NCI-H2196 (cell line): ENCODE measurements at regions not wholly inside any gene's neighbourhood (a gene's known extent, or its start where the extent isn't known, plus 50 kb on each side); places are given as distances from the start of the nearest gene placed in this dataset.

Source experiments
- DNase-seq: peaks from one replicate; lab custom pipeline; 2025; ENCODE audit not compliant: unreplicated experiment; lab: John Stamatoyannopoulos, UW

- no peak for DNase-seq
These were observed 79.7 kb upstream of the TRIB2 start for GRCh38 chr2:12636837-12637581.

- no peak for DNase-seq
These were observed 79.0 kb upstream of the TRIB2 start for GRCh38 chr2:12637754-12638153.

- no peak for DNase-seq
These were observed 75.3 kb upstream of the TRIB2 start for GRCh38 chr2:12641441-12641840.

GRCh38 chr2:12642332-12642731, 74.4 kb upstream of the TRIB2 start:
- DNase-seq: no peak

GRCh38 chr2:12642859-12643258, 73.9 kb upstream of the TRIB2 start:
- no peak for DNase-seq

GRCh38 chr2:12649602-12650400, 66.9 kb upstream of the TRIB2 start:
- no peak for DNase-seq

GRCh38 chr2:12651641-12652040, 65.1 kb upstream of the TRIB2 start:
- DNase-seq: no peak

GRCh38 chr2:12652723-12653122, 64.0 kb upstream of the TRIB2 start:
- DNase-seq: no peak

GRCh38 chr2:12657560-12657959, 59.2 kb upstream of the TRIB2 start:
- DNase-seq: no peak

- no peak for DNase-seq
These were observed 58.3 kb upstream of the TRIB2 start for GRCh38 chr2:12658310-12658945.

GRCh38 chr2:12661489-12661888, 55.2 kb upstream of the TRIB2 start:
- DNase-seq: no peak

- no peak for DNase-seq
These were observed 53.3 kb upstream of the TRIB2 start for GRCh38 chr2:12663306-12664037.

GRCh38 chr2:12665334-12665733, 51.4 kb upstream of the TRIB2 start:
- no peak for DNase-seq

- no peak for DNase-seq
These were observed 50.3 kb upstream of the TRIB2 start for GRCh38 chr2:12666445-12666844.
